Ascending aorta (tissue), 2 donors: ENCODE measurements at regions not wholly inside any gene's neighbourhood (a gene's known extent, or its start where the extent isn't known, plus 50 kb on each side); places are given as distances from the start of the nearest gene placed in this dataset.

Source experiments
- DNase-seq, 2 donors: peaks; one replicate each; pipeline ENCODE4 v3.0.0-alpha.2; 2019; ENCODE audit warnings: low spot score in 2 of 2
- H3K27ac ChIP-seq, 2 donors: fragments of 200-600 bp; sonication (generic); one replicate each; pipeline ENCODE4 v1.5.1; 2016 to 2017; ENCODE audit warnings: mild to moderate bottlenecking in 1 of 2
- H3K27me3 ChIP-seq: fragments of 200-600 bp; sonication (generic); one replicate; pipeline ENCODE4 v1.5.1; 2017
- H3K36me3 ChIP-seq, 2 donors: fragments of 200-600 bp; sonication (generic); one replicate each; pipeline ENCODE4 v1.5.1; 2016
- H3K4me1 ChIP-seq, 2 donors: fragments of 200-600 bp; sonication (generic); one replicate each; pipeline ENCODE4 v1.5.1; 2016 to 2017; ENCODE audit warnings: mild to moderate bottlenecking in 1 of 2
- H3K4me3 ChIP-seq, 2 donors: fragments of 200-600 bp; sonication (generic); one replicate each; pipeline ENCODE4 v1.5.1; 2016 to 2017; ENCODE audit warnings: mild to moderate bottlenecking in 1 of 2
- H3K9me3 ChIP-seq, 2 donors: fragments of 200-600 bp; sonication (generic); one replicate each; pipeline ENCODE4 v1.5.1; 2016
- CTCF ChIP-seq, 3 experiments: fragments of 200-600 bp in 2 of 3; fragments of 450-650 bp in 1 of 3; sonication (generic) in 2 of 3; IDR thresholded peaks; one replicate each; pipeline ENCODE4 v1.5.1; 2016 to 2019; ENCODE audit warnings: antibody characterized with exemption in 3 of 3, mild to moderate bottlenecking in 1 of 3, moderate library complexity in 1 of 3
- intact Hi-C: fragments of 100-400 bp; cut with DNase I; formaldehyde crosslinking; loops from one replicate; pipeline ENCODE4 v1.15.1; 2023

DNA sequence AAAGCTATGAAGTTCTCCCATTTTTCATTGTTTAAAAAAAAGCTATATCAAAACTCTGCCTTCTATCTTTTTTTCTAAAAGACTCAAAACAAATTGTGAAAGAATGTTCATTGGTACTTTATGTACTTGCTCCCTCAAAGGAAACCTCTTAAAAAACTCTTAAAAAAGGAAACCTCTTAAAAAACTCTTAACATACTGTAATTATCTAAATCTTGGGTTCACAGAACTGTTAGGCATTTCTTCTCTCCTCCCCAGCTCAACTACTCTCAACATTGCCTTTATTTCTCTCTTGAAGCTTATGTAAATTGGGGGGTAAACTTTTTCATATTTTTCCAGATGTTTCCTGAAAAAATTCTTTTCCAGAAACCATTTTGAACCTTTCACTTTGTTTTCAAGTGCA is 330.5 kb upstream of the SLC39A10 start:
- Histone ChIP-seq H3K27ac (no peak overlapping the region), H3K4me3 (no peak overlapping the region), H3K27me3 (no peaks in the 10 kb centered on the region), H3K36me3 (no peaks in the 10 kb centered on the region), H3K9me3 (no peaks in the 10 kb centered on the region), H3K4me1 (no peaks in the 10 kb centered on the region)
- no peak for DNase-seq
- TF ChIP-seq CTCF (IDR thresholded peaks at IDR 0.05), result no peak
- intact Hi-C loops, result no loop called here

- H3K36me3 ChIP-seq, result no peaks in the 10 kb centered on the region
- no peak overlapping the region for H3K27ac ChIP-seq
- intact Hi-C loops, result no loop called here
- no peaks in the 10 kb centered on the region for H3K9me3 ChIP-seq
- H3K4me3 ChIP-seq, result no peak overlapping the region
- no peak for DNase-seq
- TF ChIP-seq CTCF (IDR thresholded peaks at IDR 0.05), result no peak
- H3K4me1 ChIP-seq, result no peaks in the 10 kb centered on the region
- no peaks in the 10 kb centered on the region for H3K27me3 ChIP-seq
Observed at GRCh38 chr2:195322324-195322723, 334.7 kb upstream of the SLC39A10 start.

DNA sequence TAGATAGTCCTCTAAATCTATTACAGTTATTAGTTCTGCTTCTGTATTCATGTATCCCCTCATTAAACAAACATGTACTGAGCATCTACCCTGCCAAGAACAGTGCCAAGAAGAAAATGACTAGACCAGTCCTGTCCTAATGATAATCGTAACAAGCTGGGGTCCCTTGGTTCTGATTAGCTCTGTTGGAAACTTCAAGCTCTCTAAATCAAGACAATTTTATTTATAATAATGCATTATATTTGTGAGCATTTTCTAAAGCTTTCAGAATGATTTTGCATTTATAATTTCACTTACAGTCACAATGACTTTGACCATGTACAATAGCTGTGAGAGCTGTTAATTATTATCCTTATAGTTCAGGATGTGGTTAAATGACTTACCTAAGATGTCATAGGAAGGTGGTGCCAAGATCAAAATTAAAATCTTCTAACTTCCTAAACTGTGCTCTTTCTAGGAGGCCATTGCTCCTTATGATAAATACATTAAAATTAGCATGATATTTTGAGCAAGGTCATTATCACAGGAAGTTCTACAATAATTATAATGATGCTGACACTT is 336.5 kb upstream of the SLC39A10 start:
- H3K9me3 ChIP-seq, result no peaks in the 10 kb centered on the region
- intact Hi-C loops, result no loop called here
- no peak overlapping the region for H3K27ac ChIP-seq
- no peak for DNase-seq
- no peak overlapping the region for H3K4me3 ChIP-seq
- TF ChIP-seq CTCF (IDR thresholded peaks at IDR 0.05), result no peak
- no peaks in the 10 kb centered on the region for H3K36me3 ChIP-seq
- H3K27me3 ChIP-seq, result no peaks in the 10 kb centered on the region
- H3K4me1 ChIP-seq, result no peaks in the 10 kb centered on the region

- no peak overlapping the region for H3K27ac ChIP-seq
- no peaks in the 10 kb centered on the region for H3K36me3 ChIP-seq
- no peak for TF ChIP-seq CTCF (IDR thresholded peaks at IDR 0.05)
- no peaks in the 10 kb centered on the region for H3K9me3 ChIP-seq
- H3K4me1 ChIP-seq, result no peaks in the 10 kb centered on the region
- H3K27me3 ChIP-seq, result no peaks in the 10 kb centered on the region
- intact Hi-C loops, result no loop called here
- DNase-seq, result no peak
- no peak overlapping the region for H3K4me3 ChIP-seq
Observed at GRCh38 chr2:195319548-195320412, 337.2 kb upstream of the SLC39A10 start.

- Histone ChIP-seq H3K4me1 (no peaks in the 10 kb centered on the region), H3K4me3 (no peak overlapping the region), H3K9me3 (no peaks in the 10 kb centered on the region), H3K36me3 (no peaks in the 10 kb centered on the region), H3K27ac (no peak overlapping the region), H3K27me3 (no peaks in the 10 kb centered on the region)
- intact Hi-C loops, result no loop called here
- DNase-seq, result no peak
- no peak for TF ChIP-seq CTCF (IDR thresholded peaks at IDR 0.05)
Observed at GRCh38 chr2:195319112-195319460, 337.9 kb upstream of the SLC39A10 start.
